ENCODE measurements at regions not wholly inside any gene's neighbourhood (a gene's known extent, or its start where the extent isn't known, plus 50 kb on each side); places are given as distances from the start of the nearest gene placed in this dataset.
A peak's percentile ranks its signal among the peaks of the same experiment; 100 is the strongest.
"Not testable (repeated sequence)": the region's sequence is repeated elsewhere in the genome, so short reads cannot be mapped to it uniquely, and the experiment has no call there.

DNA sequence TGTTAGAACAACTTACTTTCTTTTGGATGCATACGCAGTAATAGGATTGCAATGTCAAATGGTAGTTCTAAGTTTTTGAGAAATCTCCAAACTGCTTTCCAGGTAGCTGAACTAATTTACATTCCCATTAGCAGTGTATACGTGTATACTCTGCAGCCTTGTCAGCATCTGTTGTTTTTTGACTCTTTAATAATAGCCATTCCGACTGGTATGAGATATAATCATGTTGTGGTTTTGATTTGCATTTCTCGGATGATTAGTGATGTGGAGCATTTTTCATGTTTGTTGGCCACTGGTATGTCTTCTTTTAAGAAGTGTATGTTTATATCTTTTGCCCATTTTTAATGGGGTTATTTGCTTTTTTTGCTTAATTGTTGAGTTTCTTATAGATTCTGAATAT is 76.9 kb upstream of the HNRNPA1L2 start:
- not testable (repeated sequence) for H3K4me3 Mint-ChIP-seq; H3K27me3 Mint-ChIP-seq; H3K27ac Mint-ChIP-seq; H3K4me1 Mint-ChIP-seq (ENCODE audit: unreplicated experiment); DNase-seq (ENCODE audit: extremely low spot score, unreplicated experiment); H3K36me3 Mint-ChIP-seq; H3K9me3 Mint-ChIP-seq

DNA sequence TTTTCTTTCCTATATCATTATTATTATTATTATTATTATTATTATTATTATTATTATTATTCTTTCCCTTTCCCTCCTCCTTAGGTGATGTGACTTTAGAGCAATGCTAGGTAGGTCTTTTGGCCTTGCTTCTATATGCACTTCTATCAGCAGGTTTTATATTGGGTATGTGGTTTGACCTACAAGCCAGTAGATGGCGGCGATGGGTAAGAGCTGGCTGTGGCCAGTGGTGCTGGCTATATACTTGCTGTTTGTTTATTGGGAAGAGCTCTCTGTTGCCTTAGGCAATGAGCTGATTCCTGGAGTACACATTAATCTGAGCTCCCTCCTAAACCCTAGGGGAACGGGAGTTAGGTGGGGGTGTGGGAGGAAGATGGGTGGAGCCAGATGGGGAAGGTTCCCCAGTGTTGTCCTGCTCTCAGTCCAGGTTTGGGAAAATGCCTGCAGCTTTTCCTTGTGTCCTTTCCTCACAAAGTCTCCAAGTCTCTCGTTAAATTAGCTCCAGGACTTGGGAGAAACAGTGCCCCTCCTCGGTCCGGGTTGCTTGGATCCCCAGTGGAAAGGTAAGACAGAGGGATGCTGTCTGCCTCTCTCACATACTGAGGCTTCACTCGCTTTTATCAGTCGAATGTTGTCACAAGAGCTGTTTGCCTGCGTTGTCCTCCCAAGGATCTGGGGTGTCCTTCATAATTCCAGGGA is 72.2 kb upstream of the HNRNPA1L2 start:
- not testable (repeated sequence) for H3K27ac Mint-ChIP-seq; H3K9me3 Mint-ChIP-seq; H3K27me3 Mint-ChIP-seq; H3K36me3 Mint-ChIP-seq; H3K4me1 Mint-ChIP-seq (ENCODE audit: unreplicated experiment); DNase-seq (ENCODE audit: extremely low spot score, unreplicated experiment)
- TF ChIP-seq, protein P1, sequence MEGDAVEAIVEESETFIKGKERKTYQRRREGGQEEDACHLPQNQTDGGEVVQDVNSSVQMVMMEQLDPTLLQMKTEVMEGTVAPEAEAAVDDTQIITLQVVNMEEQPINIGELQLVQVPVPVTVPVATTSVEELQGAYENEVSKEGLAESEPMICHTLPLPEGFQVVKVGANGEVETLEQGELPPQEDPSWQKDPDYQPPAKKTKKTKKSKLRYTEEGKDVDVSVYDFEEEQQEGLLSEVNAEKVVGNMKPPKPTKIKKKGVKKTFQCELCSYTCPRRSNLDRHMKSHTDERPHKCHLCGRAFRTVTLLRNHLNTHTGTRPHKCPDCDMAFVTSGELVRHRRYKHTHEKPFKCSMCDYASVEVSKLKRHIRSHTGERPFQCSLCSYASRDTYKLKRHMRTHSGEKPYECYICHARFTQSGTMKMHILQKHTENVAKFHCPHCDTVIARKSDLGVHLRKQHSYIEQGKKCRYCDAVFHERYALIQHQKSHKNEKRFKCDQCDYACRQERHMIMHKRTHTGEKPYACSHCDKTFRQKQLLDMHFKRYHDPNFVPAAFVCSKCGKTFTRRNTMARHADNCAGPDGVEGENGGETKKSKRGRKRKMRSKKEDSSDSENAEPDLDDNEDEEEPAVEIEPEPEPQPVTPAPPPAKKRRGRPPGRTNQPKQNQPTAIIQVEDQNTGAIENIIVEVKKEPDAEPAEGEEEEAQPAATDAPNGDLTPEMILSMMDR (conservative IDR thresholded peaks at IDR 0.05): peak; percentile 71
- H3K4me3 Mint-ChIP-seq: peak overlapping the region; percentile 48

DNA sequence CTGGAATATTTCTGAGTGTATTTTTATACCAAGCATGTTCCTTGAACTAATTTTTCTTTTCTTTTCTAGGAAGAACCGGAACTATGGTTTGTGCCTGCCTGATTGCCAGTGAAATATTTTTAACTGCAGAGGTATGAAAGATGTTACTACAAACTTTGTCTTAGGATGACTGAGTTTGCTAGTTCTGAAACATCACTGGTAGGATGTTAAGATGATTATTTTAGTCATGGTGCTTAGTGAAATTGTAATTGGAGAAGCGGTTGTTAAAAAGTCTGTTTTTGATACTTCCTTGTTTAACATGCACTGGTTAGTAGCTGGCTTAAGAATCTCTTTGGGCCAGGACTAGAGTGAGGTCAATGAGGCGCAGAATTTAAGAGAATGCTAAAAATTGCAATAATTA is 71.1 kb upstream of the HNRNPA1L2 start:
- DNase-seq (ENCODE audit: extremely low spot score, unreplicated experiment): not testable (repeated sequence)

DNA sequence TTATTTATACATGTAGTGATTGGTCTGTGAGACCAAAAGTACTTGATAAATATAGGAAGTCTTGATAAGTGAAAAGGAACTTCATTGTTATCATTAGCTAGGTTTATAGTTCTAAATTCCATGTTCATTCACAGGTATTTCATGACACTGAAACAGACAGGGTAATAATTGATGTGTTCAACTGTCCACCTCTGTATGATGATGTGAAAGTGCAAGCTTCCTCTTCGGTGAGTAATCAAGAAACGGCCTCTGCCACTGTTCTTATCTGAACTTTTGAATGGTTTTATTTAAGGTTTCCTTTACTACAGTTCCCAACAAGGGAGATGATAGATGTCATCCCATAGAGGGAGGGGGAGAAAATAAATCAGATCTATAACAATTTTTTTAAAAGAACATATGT is 59.3 kb upstream of the HNRNPA1L2 start:
- not testable (repeated sequence) for H3K9me3 Mint-ChIP-seq; DNase-seq (ENCODE audit: extremely low spot score, unreplicated experiment); H3K27ac Mint-ChIP-seq; H3K4me3 Mint-ChIP-seq; H3K4me1 Mint-ChIP-seq (ENCODE audit: unreplicated experiment); H3K27me3 Mint-ChIP-seq; H3K36me3 Mint-ChIP-seq

More for the DNA sequence above, 71.1 kb upstream of the HNRNPA1L2 start:
- H3K4me1 Mint-ChIP-seq (ENCODE audit: unreplicated experiment); H3K36me3 Mint-ChIP-seq; H3K27me3 Mint-ChIP-seq; H3K4me3 Mint-ChIP-seq; H3K9me3 Mint-ChIP-seq; H3K27ac Mint-ChIP-seq: not testable (repeated sequence)

Data from type B pancreatic cell (in vitro differentiated cells).